ENCODE measurements at regions not wholly inside any gene's neighbourhood (a gene's known extent, or its start where the extent isn't known, plus 50 kb on each side); places are given as distances from the start of the nearest gene placed in this dataset.

- TF ChIP-seq CTCF (IDR thresholded peaks at IDR 0.05) (no peak), POLR2A (IDR thresholded peaks at IDR 0.05) (no peak), POLR2AphosphoS5 (IDR thresholded peaks at IDR 0.05; ENCODE audit: insufficient read depth in 1 of 2, low read depth in 1 of 2) (no peak)
These were observed 211.7 kb upstream of the SOX9 start for GRCh38 chr17:71909155-71909554.

Measured in vagina (tissue), 2 donors.